HG02981 (cell line): ENCODE measurements at regions not wholly inside any gene's neighbourhood (a gene's known extent, or its start where the extent isn't known, plus 50 kb on each side); places are given as distances from the start of the nearest gene placed in this dataset.
"Not testable (repeated sequence)": the region's sequence is repeated elsewhere in the genome, so short reads cannot be mapped to it uniquely, and the experiment has no call there.

Experiments
- ATAC-seq: cut with Tn5 transposase; IDR thresholded peaks from one replicate; pipeline ENCODE4 v1.9.1; 2021; ENCODE audit warnings: mild to moderate bottlenecking, moderate library complexity; ENCODE audit not compliant: unreplicated experiment

GRCh38 chr3:180743813-180744590 lies 64.7 kb upstream of the CCDC39 start:
- ATAC-seq, result no peak

GRCh38 chr3:180747805-180748361 lies 68.6 kb upstream of the CCDC39 start:
- ATAC-seq, result no peak

GRCh38 chr3:180749322-180749721 lies 70.0 kb upstream of the CCDC39 start:
- no peak for ATAC-seq

GRCh38 chr3:180749796-180750195 lies 70.5 kb upstream of the CCDC39 start:
- ATAC-seq, result no peak

GRCh38 chr3:180755556-180755955 lies 76.3 kb upstream of the CCDC39 start:
- no peak for ATAC-seq

GRCh38 chr3:180762866-180763265 lies 83.6 kb upstream of the CCDC39 start:
- no peak for ATAC-seq

GRCh38 chr3:180764481-180764880 lies 85.2 kb upstream of the CCDC39 start:
- ATAC-seq, result no peak

- no peak for ATAC-seq
These were observed 91.3 kb upstream of the CCDC39 start for GRCh38 chr3:180770639-180771038.

GRCh38 chr3:180776433-180776832 lies 97.1 kb upstream of the CCDC39 start:
- no peak for ATAC-seq

- no peak for ATAC-seq
These were observed 103.1 kb upstream of the CCDC39 start for GRCh38 chr3:180782195-180782984.

- ATAC-seq, result not testable (repeated sequence)
These were observed 106.9 kb upstream of the CCDC39 start for GRCh38 chr3:180786227-180786626.

- ATAC-seq, result no peak
These were observed 110.5 kb upstream of the CCDC39 start for GRCh38 chr3:180789774-180790173.

- no peak for ATAC-seq
These were observed 114.3 kb upstream of the FXR1 start for GRCh38 chr3:180798197-180798596.

GRCh38 chr3:180802837-180803236 lies 109.6 kb upstream of the FXR1 start:
- ATAC-seq, result no peak

- ATAC-seq, result no peak
These were observed 107.6 kb upstream of the FXR1 start for GRCh38 chr3:180804916-180805315.

GRCh38 chr3:180808823-180809575 lies 103.5 kb upstream of the FXR1 start:
- ATAC-seq, result no peak

GRCh38 chr3:180820400-180820799 lies 92.1 kb upstream of the FXR1 start:
- no peak for ATAC-seq

GRCh38 chr3:180825964-180826363 lies 86.5 kb upstream of the FXR1 start:
- no peak for ATAC-seq

GRCh38 chr3:180827171-180827570 lies 85.3 kb upstream of the FXR1 start:
- ATAC-seq, result no peak

GRCh38 chr3:180828001-180828720 lies 84.3 kb upstream of the FXR1 start:
- no peak for ATAC-seq
